Cardiac fibroblast (primary cell): ENCODE measurements at regions not wholly inside any gene's neighbourhood (a gene's known extent, or its start where the extent isn't known, plus 50 kb on each side); places are given as distances from the start of the nearest gene placed in this dataset.

Source experiments
- DNase-seq, 2 donors: peaks; one replicate each; pipeline versions ENCODE4 v3.0.0 to v3.0.0-alpha.2; 2010; ENCODE audit warnings: low read depth in 2 of 2
- H3K4me3 ChIP-seq, 2 donors: replicated peaks in 1 of 2; 1 replicate in 1 of 2; 2 replicates in 1 of 2; pipeline ENCODE4 v1.5.1; 2011; ENCODE audit warnings: low read depth in 2 of 2, low read length in 2 of 2, mild to moderate bottlenecking in 2 of 2, moderate library complexity in 1 of 2
- CTCF ChIP-seq: IDR thresholded peaks from one replicate; pipeline ENCODE4 v1.5.1; 2011; ENCODE audit warnings: low read depth, mild to moderate bottlenecking, low read length, inconsistent platforms

GRCh38 chr15:70508561-70509281 is 254.6 kb downstream of the UACA start:
- DNase-seq, result peak; percentile 89 to 93
- no peak overlapping the region for H3K4me3 ChIP-seq
- TF ChIP-seq CTCF, result no peak

GRCh38 chr15:70507772-70508371 is 255.5 kb downstream of the UACA start:
- peak; percentile 59 to 84 for DNase-seq
- no peak overlapping the region for H3K4me3 ChIP-seq
- TF ChIP-seq CTCF, result no peak

- no peak overlapping the region for H3K4me3 ChIP-seq
- DNase-seq, result no peak
- TF ChIP-seq CTCF, result no peak
Measured at GRCh38 chr15:70505936-70506912, 257.1 kb downstream of the UACA start.

- TF ChIP-seq CTCF, result no peak
- H3K4me3 ChIP-seq, result no peak overlapping the region
- peak; percentile 79 to 86 for DNase-seq
Measured at GRCh38 chr15:70505411-70505919, 257.9 kb downstream of the UACA start.

GRCh38 chr15:70504988-70505387 is 258.4 kb downstream of the UACA start:
- no peak overlapping the region for H3K4me3 ChIP-seq
- TF ChIP-seq CTCF, result no peak
- DNase-seq, result no peak

- H3K4me3 ChIP-seq, result no peak overlapping the region
- TF ChIP-seq CTCF, result no peak
- DNase-seq, result peak; percentile 76 to 94
Measured at GRCh38 chr15:70504299-70504951, 258.9 kb downstream of the UACA start.
